Fibroblast of the aortic adventitia (primary cell): ENCODE measurements at regions not wholly inside any gene's neighbourhood (a gene's known extent, or its start where the extent isn't known, plus 50 kb on each side); places are given as distances from the start of the nearest gene placed in this dataset.

ENCODE experiments used
- DNase-seq: peaks from one replicate; pipeline ENCODE4 v3.0.0-alpha.2; 2010; ENCODE audit warnings: low read depth
- H3K4me3 ChIP-seq: 2 replicates; pipeline ENCODE4 v1.5.1; 2011; ENCODE audit warnings: low read depth, mild to moderate bottlenecking, control low read depth, low read length, moderate library complexity
- TF ChIP-seq, protein P1 (sequence below): IDR thresholded peaks from 2 replicates; pipeline ENCODE4 v1.5.1; 2011; ENCODE audit warnings: mild to moderate bottlenecking, low read length, control low read depth, inconsistent platforms; ENCODE audit not compliant: insufficient read depth

DNA sequence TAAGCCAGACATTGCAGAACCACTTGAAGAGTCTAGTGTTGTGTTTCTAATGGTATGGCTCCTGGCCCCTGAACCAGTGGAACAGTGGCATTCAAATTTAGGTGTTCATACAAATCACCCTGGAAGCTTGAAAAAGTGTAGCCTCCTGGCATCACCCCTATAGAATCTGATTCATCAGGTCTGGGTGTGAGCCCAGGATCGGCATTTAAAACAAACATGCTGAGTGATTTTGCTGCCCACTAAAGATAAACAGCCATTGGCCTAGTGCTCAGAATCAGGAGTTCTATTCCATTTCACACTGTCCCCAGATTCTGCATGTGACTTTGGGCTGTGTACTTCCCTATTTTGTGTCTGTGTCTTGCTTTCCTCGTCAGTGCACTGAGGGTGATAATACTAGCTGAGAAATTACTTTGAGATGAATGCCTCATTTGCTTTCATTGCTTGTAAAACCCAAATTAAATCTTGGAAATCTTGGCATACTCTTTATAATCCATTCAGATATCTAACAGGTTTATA is 241.5 kb upstream of the CLINT1 start:
- TF ChIP-seq, protein P1, sequence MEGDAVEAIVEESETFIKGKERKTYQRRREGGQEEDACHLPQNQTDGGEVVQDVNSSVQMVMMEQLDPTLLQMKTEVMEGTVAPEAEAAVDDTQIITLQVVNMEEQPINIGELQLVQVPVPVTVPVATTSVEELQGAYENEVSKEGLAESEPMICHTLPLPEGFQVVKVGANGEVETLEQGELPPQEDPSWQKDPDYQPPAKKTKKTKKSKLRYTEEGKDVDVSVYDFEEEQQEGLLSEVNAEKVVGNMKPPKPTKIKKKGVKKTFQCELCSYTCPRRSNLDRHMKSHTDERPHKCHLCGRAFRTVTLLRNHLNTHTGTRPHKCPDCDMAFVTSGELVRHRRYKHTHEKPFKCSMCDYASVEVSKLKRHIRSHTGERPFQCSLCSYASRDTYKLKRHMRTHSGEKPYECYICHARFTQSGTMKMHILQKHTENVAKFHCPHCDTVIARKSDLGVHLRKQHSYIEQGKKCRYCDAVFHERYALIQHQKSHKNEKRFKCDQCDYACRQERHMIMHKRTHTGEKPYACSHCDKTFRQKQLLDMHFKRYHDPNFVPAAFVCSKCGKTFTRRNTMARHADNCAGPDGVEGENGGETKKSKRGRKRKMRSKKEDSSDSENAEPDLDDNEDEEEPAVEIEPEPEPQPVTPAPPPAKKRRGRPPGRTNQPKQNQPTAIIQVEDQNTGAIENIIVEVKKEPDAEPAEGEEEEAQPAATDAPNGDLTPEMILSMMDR, result no peak
- no peak overlapping the region for H3K4me3 ChIP-seq
- DNase-seq, result no peak

DNA sequence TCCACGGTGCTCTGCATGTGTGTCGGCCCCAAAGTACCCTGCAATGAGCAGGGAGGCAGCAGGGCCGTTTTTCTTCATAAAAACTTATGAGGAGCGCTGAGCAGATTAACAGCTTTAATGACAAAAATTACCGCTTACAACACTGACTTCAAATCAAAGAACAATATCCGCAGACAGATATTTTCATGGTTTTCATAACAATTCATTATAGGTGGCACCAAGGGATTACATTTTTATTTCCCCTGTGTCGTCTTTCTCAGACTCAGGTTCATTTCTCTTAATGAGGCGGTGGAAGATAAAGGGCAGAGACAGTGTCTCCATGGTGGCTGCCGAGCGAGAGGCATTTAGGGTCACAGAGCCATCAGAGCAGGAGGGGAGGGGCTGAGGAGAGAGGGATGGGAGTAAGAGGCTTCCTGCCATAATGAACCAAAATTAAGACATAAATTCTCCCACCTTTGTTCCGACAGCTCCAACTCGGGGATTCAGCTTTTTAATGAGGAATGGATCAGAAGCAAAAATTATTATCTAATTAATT is 240.7 kb upstream of the CLINT1 start:
- DNase-seq, result no peak
- TF ChIP-seq, protein P1, result no peak
- H3K4me3 ChIP-seq, result no peak overlapping the region

DNA sequence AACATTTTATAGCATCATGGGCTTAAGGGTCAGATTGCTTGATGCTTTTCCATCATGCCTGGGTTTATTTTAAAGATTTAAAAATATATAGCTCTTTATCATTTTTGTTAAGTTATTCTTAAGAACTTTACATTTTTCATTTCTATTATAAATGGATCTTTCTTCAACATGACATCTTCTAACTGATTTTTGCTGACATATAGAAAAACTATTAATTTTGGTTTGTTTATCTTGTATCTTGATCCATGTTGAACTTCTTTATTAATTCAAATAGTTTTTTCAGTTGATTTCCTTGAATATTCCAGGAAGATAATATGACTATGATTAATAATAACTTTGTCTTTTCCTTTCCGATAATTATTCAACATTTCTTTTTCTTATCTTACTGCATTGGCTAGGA is 237.9 kb upstream of the CLINT1 start:
- no peak for DNase-seq
- no peak overlapping the region for H3K4me3 ChIP-seq

DNA sequence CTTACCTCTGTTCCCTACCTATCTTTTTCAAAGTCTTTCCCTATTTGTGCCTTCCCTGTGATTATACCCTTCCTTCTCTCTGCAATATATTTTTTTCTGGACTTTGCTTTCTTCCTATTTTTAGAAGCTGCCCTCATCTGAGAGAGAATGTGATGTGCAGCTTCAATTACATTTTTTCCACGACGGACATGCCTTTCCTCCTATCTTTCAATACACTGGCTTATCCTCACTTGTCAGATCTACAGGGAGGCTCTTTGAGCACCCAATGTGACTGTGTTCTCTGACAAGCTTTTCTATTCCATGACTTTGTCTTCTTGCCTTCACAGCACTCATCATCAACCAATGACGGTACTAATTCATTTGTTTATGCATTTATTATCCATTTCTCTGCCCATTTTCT is 227.9 kb upstream of the CLINT1 start:
- H3K4me3 ChIP-seq, result no peak overlapping the region
- TF ChIP-seq, protein P1, result no peak
- no peak for DNase-seq

More for the DNA sequence above, 237.9 kb upstream of the CLINT1 start:
- TF ChIP-seq, protein P1, result no peak

DNA sequence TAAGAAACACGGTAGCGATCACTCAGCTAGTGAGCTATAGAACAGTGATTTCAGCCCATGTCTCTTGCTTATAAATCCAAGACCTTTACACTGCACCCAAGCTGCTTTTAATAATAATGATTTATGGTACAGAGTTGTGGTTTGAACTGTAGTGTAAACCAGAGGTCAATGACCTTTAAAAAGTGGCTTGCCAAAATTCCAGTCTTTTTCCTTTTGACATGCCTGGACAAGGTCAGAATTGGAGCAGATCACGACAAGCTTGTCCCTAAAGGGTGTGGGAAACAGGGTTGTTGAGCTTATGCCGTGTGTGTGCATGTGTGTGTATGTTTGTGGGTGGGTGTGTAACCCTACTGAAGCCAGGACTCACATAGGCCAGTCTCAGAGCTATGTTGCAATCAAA is 225.3 kb upstream of the CLINT1 start:
- TF ChIP-seq, protein P1, result no peak

DNA sequence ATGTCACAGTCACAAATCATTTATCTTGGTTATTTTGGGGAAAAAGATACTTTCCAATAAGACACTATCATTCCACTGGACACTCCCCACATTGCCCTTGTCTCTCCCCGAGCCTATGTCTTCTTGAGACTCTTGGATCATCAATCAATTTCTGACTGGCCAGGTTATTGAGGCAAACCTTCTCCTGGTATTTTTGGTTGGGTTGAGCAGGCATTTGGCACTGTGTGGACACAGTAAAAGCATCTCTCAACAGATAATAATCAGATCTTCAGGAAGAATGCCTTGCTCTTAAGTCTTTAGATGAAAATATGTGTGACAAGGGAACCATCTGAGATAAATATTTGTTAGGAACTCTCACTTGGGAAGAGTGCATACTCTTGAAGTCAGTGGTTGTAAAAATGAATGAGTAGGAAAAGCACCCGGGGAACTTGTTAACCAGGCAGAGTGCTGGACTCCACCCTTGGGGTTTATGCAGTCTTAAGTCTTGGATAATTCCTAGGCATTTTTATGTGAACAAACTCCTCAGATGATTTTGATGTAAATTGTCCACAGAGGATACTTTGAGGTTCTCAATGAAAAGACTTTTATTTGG is 223.8 kb upstream of the CLINT1 start:
- no peak overlapping the region for H3K4me3 ChIP-seq
- DNase-seq, result no peak
- TF ChIP-seq, protein P1, result no peak

More for the DNA sequence above, 225.3 kb upstream of the CLINT1 start:
- peak; percentile 24 for DNase-seq
- no peak overlapping the region for H3K4me3 ChIP-seq
